ENCODE measurements at regions not wholly inside any gene's neighbourhood (a gene's known extent, or its start where the extent isn't known, plus 50 kb on each side); places are given as distances from the start of the nearest gene placed in this dataset.

DNA sequence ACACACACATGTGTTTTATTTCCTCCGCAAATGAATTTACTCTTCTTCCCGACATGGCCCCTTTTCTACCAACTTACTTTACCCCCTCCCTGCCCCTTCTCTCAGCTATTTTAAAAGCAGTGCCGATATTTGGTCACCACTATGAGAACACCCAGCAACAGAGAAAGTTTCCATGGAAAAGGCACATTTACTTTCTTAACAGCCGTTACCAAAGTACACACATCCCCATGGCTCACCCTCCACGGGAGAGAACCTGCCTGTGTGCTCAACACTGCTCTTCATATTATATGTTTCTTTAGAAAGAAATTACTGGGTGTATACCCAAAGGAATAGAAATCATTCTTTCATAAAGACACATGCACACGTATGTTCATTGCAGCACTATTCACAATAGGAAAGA lies 714.4 kb downstream of the DCDC2C start:
- in situ Hi-C loops (cut with HindIII; ENCODE audit: low sequenced_read_pairs): no loop called here
- H3K4me3 ChIP-seq (ENCODE audit: low read depth, low read length): no peak overlapping the region
- TF ChIP-seq, protein P1, sequence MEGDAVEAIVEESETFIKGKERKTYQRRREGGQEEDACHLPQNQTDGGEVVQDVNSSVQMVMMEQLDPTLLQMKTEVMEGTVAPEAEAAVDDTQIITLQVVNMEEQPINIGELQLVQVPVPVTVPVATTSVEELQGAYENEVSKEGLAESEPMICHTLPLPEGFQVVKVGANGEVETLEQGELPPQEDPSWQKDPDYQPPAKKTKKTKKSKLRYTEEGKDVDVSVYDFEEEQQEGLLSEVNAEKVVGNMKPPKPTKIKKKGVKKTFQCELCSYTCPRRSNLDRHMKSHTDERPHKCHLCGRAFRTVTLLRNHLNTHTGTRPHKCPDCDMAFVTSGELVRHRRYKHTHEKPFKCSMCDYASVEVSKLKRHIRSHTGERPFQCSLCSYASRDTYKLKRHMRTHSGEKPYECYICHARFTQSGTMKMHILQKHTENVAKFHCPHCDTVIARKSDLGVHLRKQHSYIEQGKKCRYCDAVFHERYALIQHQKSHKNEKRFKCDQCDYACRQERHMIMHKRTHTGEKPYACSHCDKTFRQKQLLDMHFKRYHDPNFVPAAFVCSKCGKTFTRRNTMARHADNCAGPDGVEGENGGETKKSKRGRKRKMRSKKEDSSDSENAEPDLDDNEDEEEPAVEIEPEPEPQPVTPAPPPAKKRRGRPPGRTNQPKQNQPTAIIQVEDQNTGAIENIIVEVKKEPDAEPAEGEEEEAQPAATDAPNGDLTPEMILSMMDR (IDR thresholded peaks at IDR 0.05; ENCODE audit: low read depth, low read length): no peak
- DNase-seq (ENCODE audit: low read depth, low spot score): no peak

DNA sequence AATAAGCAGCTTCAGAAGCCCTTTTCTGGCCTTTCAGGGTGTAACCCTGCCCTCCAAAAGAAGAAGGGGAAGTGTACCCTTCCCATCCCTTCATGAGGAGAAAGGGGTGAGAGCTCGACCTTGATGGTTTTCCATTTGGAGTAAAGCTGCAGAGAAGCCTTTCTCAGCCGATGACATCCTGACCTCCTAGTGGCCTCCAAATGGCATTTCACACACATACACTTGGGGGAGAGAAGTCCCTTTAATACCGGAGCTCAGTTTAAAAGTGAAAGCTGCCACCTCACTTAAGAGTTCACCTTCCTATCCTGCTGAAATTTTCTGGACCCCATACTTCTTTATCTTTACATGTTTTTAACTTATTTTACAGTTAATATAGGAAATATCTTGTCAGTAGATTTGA lies 716.7 kb downstream of the DCDC2C start:
- no peak for DNase-seq (ENCODE audit: low read depth, low spot score)
- in situ Hi-C loops (cut with HindIII; ENCODE audit: low sequenced_read_pairs): no loop called here

DNA sequence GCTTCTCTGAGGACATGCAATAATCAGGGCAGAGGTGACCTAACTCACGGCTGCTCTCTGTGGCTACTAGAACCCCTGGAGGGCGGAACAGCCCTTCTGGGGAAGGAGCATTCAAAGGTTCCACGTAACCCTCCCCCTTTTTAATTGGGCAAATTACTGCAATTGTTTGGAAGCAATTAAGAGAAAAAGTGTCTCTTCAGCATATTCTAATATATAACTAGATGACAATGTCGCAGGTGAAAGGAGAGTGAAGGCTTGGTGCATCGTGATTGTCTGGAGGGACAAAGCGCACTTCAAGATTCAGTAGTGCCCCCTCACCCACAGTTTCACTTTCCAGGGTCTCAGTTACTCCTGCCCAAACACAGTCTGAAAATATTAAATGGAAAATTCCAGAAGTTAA lies 720.8 kb downstream of the DCDC2C start:
- H3K4me3 ChIP-seq (ENCODE audit: low read depth, low read length): no peak overlapping the region
- in situ Hi-C loops (cut with HindIII; ENCODE audit: low sequenced_read_pairs): no loop called here
- TF ChIP-seq, protein P1 (IDR thresholded peaks at IDR 0.05; ENCODE audit: low read depth, low read length): no peak
- DNase-seq (ENCODE audit: low read depth, low spot score): no peak

More for the DNA sequence above, 716.7 kb downstream of the DCDC2C start:
- H3K4me3 ChIP-seq (ENCODE audit: low read depth, low read length): no peak overlapping the region
- TF ChIP-seq, protein P1 (IDR thresholded peaks at IDR 0.05; ENCODE audit: low read depth, low read length): no peak

DNA sequence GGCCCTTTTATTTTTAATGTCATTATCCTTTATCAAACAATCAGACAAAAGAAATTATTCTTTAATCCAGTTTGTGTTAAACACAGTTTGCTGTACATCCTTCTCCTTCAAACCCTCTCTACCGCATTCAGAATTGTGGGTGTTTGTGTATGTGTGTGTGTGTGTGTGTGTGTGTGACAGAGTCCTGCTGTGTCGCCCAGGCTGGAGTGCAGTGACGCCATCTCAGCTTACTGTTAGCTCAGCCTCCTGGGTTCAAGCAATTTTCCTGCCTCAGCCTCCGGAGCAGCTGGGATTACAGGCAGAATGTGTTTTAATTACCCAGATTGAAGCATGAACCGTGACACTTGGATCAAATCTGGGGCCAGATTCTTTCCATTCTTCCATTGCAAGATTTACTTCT lies 723.7 kb downstream of the DCDC2C start:
- TF ChIP-seq, protein P1 (IDR thresholded peaks at IDR 0.05; ENCODE audit: low read depth, low read length): no peak
- in situ Hi-C loops (cut with HindIII; ENCODE audit: low sequenced_read_pairs): no loop called here
- no peak for DNase-seq (ENCODE audit: low read depth, low spot score)

DNA sequence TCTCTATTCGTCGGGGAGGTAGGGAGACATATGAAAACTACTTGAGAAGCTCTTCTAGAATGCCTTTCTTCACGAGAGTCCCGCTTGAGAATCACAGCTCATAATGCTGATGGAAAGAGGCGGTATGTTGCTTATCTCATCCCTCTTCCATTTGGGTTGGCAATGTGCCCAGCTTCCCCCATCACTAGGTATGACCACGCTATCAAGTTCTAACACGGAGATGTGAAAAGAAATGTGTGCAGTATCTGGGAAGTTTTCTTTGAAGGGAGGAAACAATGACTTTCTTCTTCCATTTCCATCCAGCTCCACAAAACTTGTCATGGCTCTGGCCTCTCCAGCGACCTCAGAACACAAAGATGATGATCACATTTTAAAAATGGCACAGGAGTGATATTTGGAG lies 742.4 kb downstream of the DCDC2C start:
- no peak for DNase-seq (ENCODE audit: low read depth, low spot score)
- in situ Hi-C loops (cut with HindIII; ENCODE audit: low sequenced_read_pairs): no loop called here
- TF ChIP-seq, protein P1 (IDR thresholded peaks at IDR 0.05; ENCODE audit: low read depth, low read length): no peak
- H3K4me3 ChIP-seq (ENCODE audit: low read depth, low read length): no peak overlapping the region

More for the DNA sequence above, 723.7 kb downstream of the DCDC2C start:
- no peak overlapping the region for H3K4me3 ChIP-seq (ENCODE audit: low read depth, low read length)

DNA sequence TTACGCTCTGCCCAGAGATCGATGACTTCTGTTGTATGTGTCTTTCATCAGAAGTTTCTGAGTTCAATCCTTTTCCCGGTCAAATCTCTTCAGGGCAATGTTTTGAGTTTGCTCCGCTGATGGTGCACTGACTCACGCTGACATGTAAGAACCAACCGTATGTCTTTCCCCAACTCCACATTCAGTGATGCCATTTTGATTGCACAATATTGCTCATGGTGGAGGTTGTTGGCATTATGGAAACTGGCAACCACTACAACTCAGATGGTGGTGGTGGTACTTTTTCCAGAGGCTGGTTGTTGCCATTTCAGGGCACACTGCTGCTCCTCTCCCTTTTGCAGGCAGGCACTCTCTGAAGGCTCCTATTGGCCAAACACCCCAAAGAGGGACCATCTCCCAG lies 751.5 kb downstream of the DCDC2C start:
- in situ Hi-C loops (cut with HindIII; ENCODE audit: low sequenced_read_pairs): no loop called here
- TF ChIP-seq, protein P1 (IDR thresholded peaks at IDR 0.05; ENCODE audit: low read depth, low read length): no peak
- H3K4me3 ChIP-seq (ENCODE audit: low read depth, low read length): no peak overlapping the region
- DNase-seq (ENCODE audit: low read depth, low spot score): no peak
